ENCODE measurements at regions not wholly inside any gene's neighbourhood (a gene's known extent, or its start where the extent isn't known, plus 50 kb on each side); places are given as distances from the start of the nearest gene placed in this dataset.

GRCh38 chr15:88323468-88323867 is 66.9 kb upstream of the NTRK3 start:
- H3K4ac ChIP-seq (ENCODE audit: low read depth, low read length), result no peak overlapping the region
- H3K27ac ChIP-seq (ENCODE audit: low read depth, low read length), result no peak overlapping the region
- no CpG with 5 or more reads among the region's 8 CpGs for WGBS (ENCODE audit: extremely low coverage, insufficient coverage, low lambda C conversion rate)

GRCh38 chr15:88322461-88322860 is 65.9 kb upstream of the NTRK3 start:
- Histone ChIP-seq H3K4me2 (ENCODE audit: low read length) (no peak overlapping the region), H3K9ac (ENCODE audit: low read length) (no peak overlapping the region), H2BK5ac (ENCODE audit: low read length) (no peak overlapping the region), H3K36me3 (ENCODE audit: control insufficient read depth, insufficient read depth, low read length) (no peaks in the 10 kb centered on the region), H3K79me1 (ENCODE audit: low read length) (no peaks in the 10 kb centered on the region), H2BK120ac (ENCODE audit: low read depth, low read length) (no peak overlapping the region), H4K8ac (ENCODE audit: low read depth, low read length) (no peak overlapping the region), H3K23ac (ENCODE audit: low read length) (no peak overlapping the region), H3K27ac (ENCODE audit: low read depth, low read length) (no peak overlapping the region), H4K5ac (ENCODE audit: low read length) (no peak overlapping the region), H3K4me1 (ENCODE audit: control insufficient read depth, low read depth, low read length) (no peaks in the 10 kb centered on the region), H3K4ac (ENCODE audit: low read depth, low read length) (no peak overlapping the region), H3K4me3 (ENCODE audit: low read length) (no peak overlapping the region), H3K79me2 (ENCODE audit: control insufficient read depth, insufficient read depth, low read length) (no peaks in the 10 kb centered on the region), H3K27me3 (ENCODE audit: insufficient read depth, low read length, poor library complexity) (no peaks in the 10 kb centered on the region), H2BK15ac (replicated peaks; ENCODE audit: low read depth) (no peak overlapping the region), H3K56ac (ENCODE audit: low read length) (no peak overlapping the region), H3K18ac (ENCODE audit: low read length) (no peak overlapping the region), H2AK5ac (ENCODE audit: low read length) (no peak overlapping the region)
- DNase-seq, result no peak
- no CpG with 5 or more reads among the region's 3 CpGs for WGBS (ENCODE audit: extremely low coverage, insufficient coverage, low lambda C conversion rate)

More at GRCh38 chr15:88323468-88323867, 66.9 kb upstream of the NTRK3 start:
- Histone ChIP-seq H2BK15ac (replicated peaks; ENCODE audit: low read depth) (no peak overlapping the region), H3K4me2 (ENCODE audit: low read length) (no peak overlapping the region), H2BK5ac (ENCODE audit: low read length) (no peak overlapping the region), H3K79me2 (ENCODE audit: control insufficient read depth, insufficient read depth, low read length) (no peaks in the 10 kb centered on the region), H3K4me1 (ENCODE audit: control insufficient read depth, low read depth, low read length) (no peaks in the 10 kb centered on the region), H2AK5ac (ENCODE audit: low read length) (no peak overlapping the region), H3K9ac (ENCODE audit: low read length) (no peak overlapping the region), H3K23ac (ENCODE audit: low read length) (no peak overlapping the region), H4K5ac (ENCODE audit: low read length) (no peak overlapping the region), H2BK120ac (ENCODE audit: low read depth, low read length) (no peak overlapping the region), H3K79me1 (ENCODE audit: low read length) (no peaks in the 10 kb centered on the region), H4K8ac (ENCODE audit: low read depth, low read length) (no peak overlapping the region), H3K36me3 (ENCODE audit: control insufficient read depth, insufficient read depth, low read length) (no peaks in the 10 kb centered on the region), H3K18ac (ENCODE audit: low read length) (no peak overlapping the region), H3K56ac (ENCODE audit: low read length) (no peak overlapping the region), H3K27me3 (ENCODE audit: insufficient read depth, low read length, poor library complexity) (no peaks in the 10 kb centered on the region), H3K4me3 (ENCODE audit: low read length) (no peak overlapping the region)
- no peak for DNase-seq

GRCh38 chr15:88321271-88321670 is 64.7 kb upstream of the NTRK3 start:
- Histone ChIP-seq H4K8ac (ENCODE audit: low read depth, low read length) (no peak overlapping the region), H3K79me1 (ENCODE audit: low read length) (no peaks in the 10 kb centered on the region), H2BK5ac (ENCODE audit: low read length) (no peak overlapping the region), H2BK120ac (ENCODE audit: low read depth, low read length) (no peak overlapping the region), H3K4me2 (ENCODE audit: low read length) (no peak overlapping the region), H3K79me2 (ENCODE audit: control insufficient read depth, insufficient read depth, low read length) (no peaks in the 10 kb centered on the region), H3K56ac (ENCODE audit: low read length) (no peak overlapping the region), H4K5ac (ENCODE audit: low read length) (no peak overlapping the region), H2AK5ac (ENCODE audit: low read length) (no peak overlapping the region), H3K4ac (ENCODE audit: low read depth, low read length) (no peak overlapping the region), H2BK15ac (replicated peaks; ENCODE audit: low read depth) (no peak overlapping the region), H3K27ac (ENCODE audit: low read depth, low read length) (no peak overlapping the region), H3K23ac (ENCODE audit: low read length) (no peak overlapping the region), H3K4me1 (ENCODE audit: control insufficient read depth, low read depth, low read length) (no peaks in the 10 kb centered on the region), H3K9ac (ENCODE audit: low read length) (no peak overlapping the region), H3K27me3 (ENCODE audit: insufficient read depth, low read length, poor library complexity) (no peaks in the 10 kb centered on the region), H3K18ac (ENCODE audit: low read length) (no peak overlapping the region), H3K4me3 (ENCODE audit: low read length) (no peak overlapping the region), H3K36me3 (ENCODE audit: control insufficient read depth, insufficient read depth, low read length) (no peaks in the 10 kb centered on the region)
- WGBS (ENCODE audit: extremely low coverage, insufficient coverage, low lambda C conversion rate), result no CpG with 5 or more reads among the region's 3 CpGs
- no peak for DNase-seq

GRCh38 chr15:88316586-88316985 is 60.0 kb upstream of the NTRK3 start:
- Histone ChIP-seq H3K4me1 (ENCODE audit: control insufficient read depth, low read depth, low read length) (no peaks in the 10 kb centered on the region), H2BK15ac (replicated peaks; ENCODE audit: low read depth) (no peak overlapping the region), H3K56ac (ENCODE audit: low read length) (no peak overlapping the region), H3K9ac (ENCODE audit: low read length) (no peak overlapping the region), H2BK120ac (ENCODE audit: low read depth, low read length) (no peak overlapping the region), H3K18ac (ENCODE audit: low read length) (no peak overlapping the region), H3K79me2 (ENCODE audit: control insufficient read depth, insufficient read depth, low read length) (no peaks in the 10 kb centered on the region), H3K4me3 (ENCODE audit: low read length) (no peak overlapping the region), H3K36me3 (ENCODE audit: control insufficient read depth, insufficient read depth, low read length) (no peaks in the 10 kb centered on the region), H3K4me2 (ENCODE audit: low read length) (no peak overlapping the region), H4K5ac (ENCODE audit: low read length) (no peak overlapping the region), H4K8ac (ENCODE audit: low read depth, low read length) (no peak overlapping the region), H2AK5ac (ENCODE audit: low read length) (no peak overlapping the region), H3K4ac (ENCODE audit: low read depth, low read length) (no peak overlapping the region), H3K79me1 (ENCODE audit: low read length) (no peaks in the 10 kb centered on the region), H3K23ac (ENCODE audit: low read length) (no peak overlapping the region), H2BK5ac (ENCODE audit: low read length) (no peak overlapping the region), H3K27me3 (ENCODE audit: insufficient read depth, low read length, poor library complexity) (no peaks in the 10 kb centered on the region), H3K27ac (ENCODE audit: low read depth, low read length) (no peak overlapping the region)
- DNase-seq, result no peak
- no CpG with 5 or more reads among the region's 3 CpGs for WGBS (ENCODE audit: extremely low coverage, insufficient coverage, low lambda C conversion rate)

- Histone ChIP-seq H3K4me3 (ENCODE audit: low read length) (no peak overlapping the region), H3K27me3 (ENCODE audit: insufficient read depth, low read length, poor library complexity) (no peaks in the 10 kb centered on the region), H2BK15ac (replicated peaks; ENCODE audit: low read depth) (no peak overlapping the region), H3K9ac (ENCODE audit: low read length) (no peak overlapping the region), H3K79me2 (ENCODE audit: control insufficient read depth, insufficient read depth, low read length) (no peaks in the 10 kb centered on the region), H4K5ac (ENCODE audit: low read length) (no peak overlapping the region), H2AK5ac (ENCODE audit: low read length) (no peak overlapping the region), H4K8ac (ENCODE audit: low read depth, low read length) (no peak overlapping the region), H3K56ac (ENCODE audit: low read length) (no peak overlapping the region), H3K4ac (ENCODE audit: low read depth, low read length) (no peak overlapping the region), H3K27ac (ENCODE audit: low read depth, low read length) (no peak overlapping the region), H3K18ac (ENCODE audit: low read length) (no peak overlapping the region), H2BK120ac (ENCODE audit: low read depth, low read length) (no peak overlapping the region), H2BK5ac (ENCODE audit: low read length) (no peak overlapping the region), H3K4me1 (ENCODE audit: control insufficient read depth, low read depth, low read length) (no peaks in the 10 kb centered on the region), H3K23ac (ENCODE audit: low read length) (no peak overlapping the region), H3K4me2 (ENCODE audit: low read length) (no peak overlapping the region), H3K79me1 (ENCODE audit: low read length) (no peaks in the 10 kb centered on the region), H3K36me3 (ENCODE audit: control insufficient read depth, insufficient read depth, low read length) (no peaks in the 10 kb centered on the region)
- no peak for DNase-seq
- WGBS (ENCODE audit: extremely low coverage, insufficient coverage, low lambda C conversion rate), result no CpG with 5 or more reads among the region's 1 CpG
Measured at GRCh38 chr15:88315221-88315878, 58.8 kb upstream of the NTRK3 start.

- H3K79me2 ChIP-seq (ENCODE audit: control insufficient read depth, insufficient read depth, low read length), result no peaks in the 10 kb centered on the region
- no peak overlapping the region for H3K18ac ChIP-seq (ENCODE audit: low read length)
- no peak overlapping the region for H3K56ac ChIP-seq (ENCODE audit: low read length)
- H3K4me3 ChIP-seq (ENCODE audit: low read length), result no peak overlapping the region
- H3K9ac ChIP-seq (ENCODE audit: low read length), result no peak overlapping the region
- H4K8ac ChIP-seq (ENCODE audit: low read depth, low read length), result no peak overlapping the region
- H3K27ac ChIP-seq (ENCODE audit: low read depth, low read length), result no peak overlapping the region
- no peaks in the 10 kb centered on the region for H3K27me3 ChIP-seq (ENCODE audit: insufficient read depth, low read length, poor library complexity)
- no peak overlapping the region for H4K5ac ChIP-seq (ENCODE audit: low read length)
- H3K4me2 ChIP-seq (ENCODE audit: low read length), result no peak overlapping the region
- no peaks in the 10 kb centered on the region for H3K79me1 ChIP-seq (ENCODE audit: low read length)
- H2BK5ac ChIP-seq (ENCODE audit: low read length), result no peak overlapping the region
- no peak overlapping the region for H2BK120ac ChIP-seq (ENCODE audit: low read depth, low read length)
- no peak overlapping the region for H2AK5ac ChIP-seq (ENCODE audit: low read length)
- H3K36me3 ChIP-seq (ENCODE audit: control insufficient read depth, insufficient read depth, low read length), result no peaks in the 10 kb centered on the region
- no peak overlapping the region for H2BK15ac ChIP-seq (replicated peaks; ENCODE audit: low read depth)
- WGBS (ENCODE audit: extremely low coverage, insufficient coverage, low lambda C conversion rate), result no CpG with 5 or more reads among the region's 7 CpGs
- H3K23ac ChIP-seq (ENCODE audit: low read length), result no peak overlapping the region
- no peak overlapping the region for H3K4ac ChIP-seq (ENCODE audit: low read depth, low read length)
- DNase-seq, result no peak
- no peaks in the 10 kb centered on the region for H3K4me1 ChIP-seq (ENCODE audit: control insufficient read depth, low read depth, low read length)
Measured at GRCh38 chr15:88312941-88313579, 56.5 kb upstream of the NTRK3 start.
